HepG2 (cell line): ENCODE measurements at regions not wholly inside any gene's neighbourhood (a gene's known extent, or its start where the extent isn't known, plus 50 kb on each side); places are given as distances from the start of the nearest gene placed in this dataset.

Experiments
- CREM ChIP-seq, 2 experiments: sonication (generic) in 1 of 2; formaldehyde crosslinking in 1 of 2; IDR thresholded peaks; 2 replicates each; pipeline versions ENCODE4 v1.4.0 to v1.6.1; 2016 to 2020; ENCODE audit warnings: antibody characterized with exemption in 1 of 2, mild to moderate bottlenecking in 1 of 2, missing genetic modification reagents in 1 of 2
- ELF3 ChIP-seq: IDR thresholded peaks from 2 replicates; pipeline ENCODE4 v1.6.1; 2016; ENCODE audit warnings: missing genetic modification reagents, missing compliant biosample characterization
- EP300 ChIP-seq, 3 experiments: sonication (generic) in 1 of 3; formaldehyde crosslinking in 1 of 3; IDR thresholded peaks; 2 replicates each; pipeline versions ENCODE4 v1.5.1 to v1.6.1; 2011 to 2020; ENCODE audit warnings: low read depth in 2 of 3, low read length in 2 of 3, borderline replicate concordance in 1 of 3, improper control_type of control experiment in 1 of 3, mild to moderate bottlenecking in 1 of 3, missing genetic modification reagents in 1 of 3, moderate library complexity in 1 of 3
- FOSL1 ChIP-seq: sonication (generic); formaldehyde crosslinking; IDR thresholded peaks from 2 replicates; pipeline ENCODE4 v1.9.0; 2021; ENCODE audit warnings: missing genetic modification reagents, borderline replicate concordance
- FOXA3 ChIP-seq: IDR thresholded peaks from 2 replicates; pipeline ENCODE4 v1.6.1; 2016; ENCODE audit warnings: missing genetic modification reagents, missing compliant biosample characterization
- GATAD2A ChIP-seq: IDR thresholded peaks from 2 replicates; pipeline ENCODE4 v1.6.1; 2016
- POLR2G ChIP-seq: fragments of 200-400 bp; formaldehyde crosslinking; IDR thresholded peaks from 2 replicates; pipeline ENCODE4 v1.6.1; 2018; ENCODE audit warnings: mild to moderate bottlenecking, low read depth, low read length, moderate library complexity
- SMAD9 ChIP-seq: sonication (generic); formaldehyde crosslinking; IDR thresholded peaks from 2 replicates; pipeline ENCODE4 v1.5.1; 2020; ENCODE audit warnings: mild to moderate bottlenecking, missing genetic modification reagents
- SPEN ChIP-seq: sonication (generic); formaldehyde crosslinking; IDR thresholded peaks from 2 replicates; pipeline ENCODE4 v1.5.1; 2020; ENCODE audit warnings: low read depth, mild to moderate bottlenecking, missing genetic modification reagents
- TCF7 ChIP-seq: sonication (generic); IDR thresholded peaks from 2 replicates; pipeline ENCODE4 v1.6.1; 2016; ENCODE audit warnings: antibody characterized with exemption, low read depth
- THAP8 ChIP-seq: sonication (generic); formaldehyde crosslinking; IDR thresholded peaks from 2 replicates; pipeline ENCODE4 v1.5.1; 2020; ENCODE audit warnings: missing genetic modification reagents, mild to moderate bottlenecking, borderline replicate concordance
- ZHX2 ChIP-seq, 2 experiments: sonication (generic) in 1 of 2; formaldehyde crosslinking in 1 of 2; IDR thresholded peaks; 2 replicates each; pipeline versions ENCODE4 v1.6.1 to v1.9.0; 2014 to 2022; ENCODE audit warnings: antibody characterized with exemption in 1 of 2, borderline replicate concordance in 1 of 2, inconsistent platforms in 1 of 2, low read depth in 1 of 2, missing genetic modification reagents in 1 of 2
- ZZZ3 ChIP-seq: sonication (generic); formaldehyde crosslinking; IDR thresholded peaks from 2 replicates; pipeline ENCODE4 v1.4.0; 2020; ENCODE audit warnings: missing genetic modification reagents, mild to moderate bottlenecking, borderline replicate concordance
- TF ChIP-seq, protein P1 (sequence below): IDR thresholded peaks from 2 replicates; pipeline ENCODE4 v1.6.1; 2016; ENCODE audit warnings: low read depth
- TF ChIP-seq, protein P2 (sequence below): sonication (generic); formaldehyde crosslinking; IDR thresholded peaks from 2 replicates; pipeline ENCODE4 v1.5.1; 2020; ENCODE audit warnings: mild to moderate bottlenecking, missing genetic modification reagents, borderline replicate concordance

GRCh38 chr4:123340381-123340701 lies 56.3 kb upstream of the SPRY1 start (continued):
- no peak for TF ChIP-seq SMAD9
- TF ChIP-seq TCF7: 0 out of 2 replicates have a peak, but pooled peaks have one; percentile 31
- TF ChIP-seq ZHX2 (IDR thresholded peaks at IDR 0.05; ENCODE audit: low read depth): no peak
- TF ChIP-seq ZHX2 (CRISPR knock-in tag; IDR thresholded peaks at IDR 0.05; ENCODE audit: borderline replicate concordance): no peak
- TF ChIP-seq GATAD2A (CRISPR knock-in tag): peak; percentile 46; the same call in 1 of the 2 replicates
- peak in 1 of 2 experiments; percentile 61; a peak in 1 of 4 replicates for TF ChIP-seq EP300 (IDR thresholded peaks at IDR 0.05; ENCODE audit: low read depth in 2 of 2, low read length in 2 of 2)
- peak; percentile 39; the same call in 1 of the 2 replicates for TF ChIP-seq EP300 (CRISPR knock-in tag; IDR thresholded peaks at IDR 0.05; ENCODE audit: borderline replicate concordance)
- peak; percentile 26; the same call in 1 of the 2 replicates for TF ChIP-seq CREM (IDR thresholded peaks at IDR 0.05)
- no peak for TF ChIP-seq CREM (CRISPR knock-in tag; IDR thresholded peaks at IDR 0.05)
- TF ChIP-seq THAP8: no peak
- TF ChIP-seq, protein P1, sequence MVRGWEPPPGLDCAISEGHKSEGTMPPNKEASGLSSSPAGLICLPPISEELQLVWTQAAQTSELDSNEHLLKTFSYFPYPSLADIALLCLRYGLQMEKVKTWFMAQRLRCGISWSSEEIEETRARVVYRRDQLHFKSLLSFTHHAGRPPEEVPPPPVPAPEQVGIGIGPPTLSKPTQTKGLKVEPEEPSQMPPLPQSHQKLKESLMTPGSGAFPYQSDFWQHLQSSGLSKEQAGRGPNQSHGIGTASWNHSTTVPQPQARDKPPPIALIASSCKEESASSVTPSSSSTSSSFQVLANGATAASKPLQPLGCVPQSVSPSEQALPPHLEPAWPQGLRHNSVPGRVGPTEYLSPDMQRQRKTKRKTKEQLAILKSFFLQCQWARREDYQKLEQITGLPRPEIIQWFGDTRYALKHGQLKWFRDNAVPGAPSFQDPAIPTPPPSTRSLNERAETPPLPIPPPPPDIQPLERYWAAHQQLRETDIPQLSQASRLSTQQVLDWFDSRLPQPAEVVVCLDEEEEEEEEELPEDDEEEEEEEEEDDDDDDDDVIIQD (CRISPR knock-in tag): peak; percentile 55; the same call in 1 of the 2 replicates
- TF ChIP-seq FOSL1 (CRISPR knock-in tag): peak; percentile 45; the same call in 1 of the 2 replicates
- no peak for TF ChIP-seq ZZZ3 (CRISPR knock-in tag)
- peak; percentile 60; the same call in 1 of the 2 replicates for TF ChIP-seq ELF3 (CRISPR knock-in tag)
- TF ChIP-seq, protein P2, sequence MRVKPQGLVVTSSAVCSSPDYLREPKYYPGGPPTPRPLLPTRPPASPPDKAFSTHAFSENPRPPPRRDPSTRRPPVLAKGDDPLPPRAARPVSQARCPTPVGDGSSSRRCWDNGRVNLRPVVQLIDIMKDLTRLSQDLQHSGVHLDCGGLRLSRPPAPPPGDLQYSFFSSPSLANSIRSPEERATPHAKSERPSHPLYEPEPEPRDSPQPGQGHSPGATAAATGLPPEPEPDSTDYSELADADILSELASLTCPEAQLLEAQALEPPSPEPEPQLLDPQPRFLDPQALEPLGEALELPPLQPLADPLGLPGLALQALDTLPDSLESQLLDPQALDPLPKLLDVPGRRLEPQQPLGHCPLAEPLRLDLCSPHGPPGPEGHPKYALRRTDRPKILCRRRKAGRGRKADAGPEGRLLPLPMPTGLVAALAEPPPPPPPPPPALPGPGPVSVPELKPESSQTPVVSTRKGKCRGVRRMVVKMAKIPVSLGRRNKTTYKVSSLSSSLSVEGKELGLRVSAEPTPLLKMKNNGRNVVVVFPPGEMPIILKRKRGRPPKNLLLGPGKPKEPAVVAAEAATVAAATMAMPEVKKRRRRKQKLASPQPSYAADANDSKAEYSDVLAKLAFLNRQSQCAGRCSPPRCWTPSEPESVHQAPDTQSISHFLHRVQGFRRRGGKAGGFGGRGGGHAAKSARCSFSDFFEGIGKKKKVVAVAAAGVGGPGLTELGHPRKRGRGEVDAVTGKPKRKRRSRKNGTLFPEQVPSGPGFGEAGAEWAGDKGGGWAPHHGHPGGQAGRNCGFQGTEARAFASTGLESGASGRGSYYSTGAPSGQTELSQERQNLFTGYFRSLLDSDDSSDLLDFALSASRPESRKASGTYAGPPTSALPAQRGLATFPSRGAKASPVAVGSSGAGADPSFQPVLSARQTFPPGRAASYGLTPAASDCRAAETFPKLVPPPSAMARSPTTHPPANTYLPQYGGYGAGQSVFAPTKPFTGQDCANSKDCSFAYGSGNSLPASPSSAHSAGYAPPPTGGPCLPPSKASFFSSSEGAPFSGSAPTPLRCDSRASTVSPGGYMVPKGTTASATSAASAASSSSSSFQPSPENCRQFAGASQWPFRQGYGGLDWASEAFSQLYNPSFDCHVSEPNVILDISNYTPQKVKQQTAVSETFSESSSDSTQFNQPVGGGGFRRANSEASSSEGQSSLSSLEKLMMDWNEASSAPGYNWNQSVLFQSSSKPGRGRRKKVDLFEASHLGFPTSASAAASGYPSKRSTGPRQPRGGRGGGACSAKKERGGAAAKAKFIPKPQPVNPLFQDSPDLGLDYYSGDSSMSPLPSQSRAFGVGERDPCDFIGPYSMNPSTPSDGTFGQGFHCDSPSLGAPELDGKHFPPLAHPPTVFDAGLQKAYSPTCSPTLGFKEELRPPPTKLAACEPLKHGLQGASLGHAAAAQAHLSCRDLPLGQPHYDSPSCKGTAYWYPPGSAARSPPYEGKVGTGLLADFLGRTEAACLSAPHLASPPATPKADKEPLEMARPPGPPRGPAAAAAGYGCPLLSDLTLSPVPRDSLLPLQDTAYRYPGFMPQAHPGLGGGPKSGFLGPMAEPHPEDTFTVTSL: peak; percentile 30; the same call in 1 of the 2 replicates
- no peak for TF ChIP-seq SPEN
- no peak for TF ChIP-seq POLR2G
- TF ChIP-seq FOXA3 (CRISPR knock-in tag): peak; percentile 73
